IPS DF 4.7 (cell line): ENCODE measurements at regions not wholly inside any gene's neighbourhood (a gene's known extent, or its start where the extent isn't known, plus 50 kb on each side); places are given as distances from the start of the nearest gene placed in this dataset.

Experiments used
- DNase-seq: peaks from one replicate; pipeline ENCODE4 v3.0.0-alpha.2; 2013; ENCODE audit warnings: low spot score; ENCODE audit errors: extremely low read depth

GRCh38 chr4:84441758-84442377 is 57.2 kb downstream of the NKX6-1 start:
- no peak for DNase-seq

GRCh38 chr4:84439996-84440395 is 59.1 kb downstream of the NKX6-1 start:
- no peak for DNase-seq

GRCh38 chr4:84436812-84437211 is 62.3 kb downstream of the NKX6-1 start:
- DNase-seq = no peak

GRCh38 chr4:84434344-84434743 is 64.7 kb downstream of the NKX6-1 start:
- DNase-seq = no peak

GRCh38 chr4:84433633-84434222 is 65.4 kb downstream of the NKX6-1 start:
- DNase-seq = no peak

GRCh38 chr4:84432713-84433112 is 66.4 kb downstream of the NKX6-1 start:
- DNase-seq = no peak

- no peak for DNase-seq
Observed at GRCh38 chr4:84420608-84421007, 78.5 kb downstream of the NKX6-1 start.

- no peak for DNase-seq
Observed at GRCh38 chr4:84419201-84419600, 79.9 kb downstream of the NKX6-1 start.

GRCh38 chr4:84417997-84418709 is 80.9 kb downstream of the NKX6-1 start:
- DNase-seq = no peak

GRCh38 chr4:84413976-84414375 is 85.1 kb downstream of the NKX6-1 start:
- DNase-seq = no peak

GRCh38 chr4:84413480-84413879 is 85.6 kb downstream of the NKX6-1 start:
- DNase-seq = no peak

GRCh38 chr4:84412062-84412461 is 87.0 kb downstream of the NKX6-1 start:
- no peak for DNase-seq

- DNase-seq = no peak
Observed at GRCh38 chr4:84407554-84408407, 91.3 kb downstream of the NKX6-1 start.

GRCh38 chr4:84403656-84404055 is 95.4 kb downstream of the NKX6-1 start:
- DNase-seq = no peak

GRCh38 chr4:84401701-84402306 is 97.3 kb downstream of the NKX6-1 start:
- DNase-seq = no peak

GRCh38 chr4:84394386-84394785 is 104.7 kb downstream of the NKX6-1 start:
- DNase-seq = no peak

- no peak for DNase-seq
Observed at GRCh38 chr4:84392951-84393590, 106.0 kb downstream of the NKX6-1 start.

- DNase-seq = no peak
Observed at GRCh38 chr4:84389406-84389805, 109.7 kb downstream of the NKX6-1 start.

GRCh38 chr4:84385203-84385602 is 113.9 kb downstream of the NKX6-1 start:
- no peak for DNase-seq

GRCh38 chr4:84384801-84385200 is 114.3 kb downstream of the NKX6-1 start:
- DNase-seq = no peak

GRCh38 chr4:84381759-84382158 is 117.3 kb downstream of the NKX6-1 start:
- DNase-seq = no peak
